ENCODE measurements at regions not wholly inside any gene's neighbourhood (a gene's known extent, or its start where the extent isn't known, plus 50 kb on each side); places are given as distances from the start of the nearest gene placed in this dataset.
"Not testable (repeated sequence)": the region's sequence is repeated elsewhere in the genome, so short reads cannot be mapped to it uniquely, and the experiment has no call there.

DNA sequence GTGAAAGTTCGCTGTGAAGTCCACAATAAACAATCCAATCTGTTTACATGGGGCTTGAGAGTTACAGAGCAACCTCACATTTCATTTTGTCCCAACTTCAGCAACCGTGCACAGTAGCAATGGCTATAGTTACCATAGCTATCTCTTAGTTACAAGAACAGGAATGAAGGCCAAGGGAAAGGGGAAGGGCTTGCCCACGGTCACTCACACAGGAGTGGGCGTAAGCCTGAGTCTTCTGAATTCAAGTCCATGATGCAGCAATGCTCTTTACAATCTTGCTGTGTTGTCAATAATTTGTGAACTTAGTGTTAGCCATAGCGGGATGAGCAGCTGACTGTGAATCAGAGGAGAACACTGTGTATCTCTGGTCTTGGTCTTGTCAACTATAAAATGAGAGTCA lies 102.9 kb downstream of the ADAMTS15 start:
- DNase-seq, result no peak

DNA sequence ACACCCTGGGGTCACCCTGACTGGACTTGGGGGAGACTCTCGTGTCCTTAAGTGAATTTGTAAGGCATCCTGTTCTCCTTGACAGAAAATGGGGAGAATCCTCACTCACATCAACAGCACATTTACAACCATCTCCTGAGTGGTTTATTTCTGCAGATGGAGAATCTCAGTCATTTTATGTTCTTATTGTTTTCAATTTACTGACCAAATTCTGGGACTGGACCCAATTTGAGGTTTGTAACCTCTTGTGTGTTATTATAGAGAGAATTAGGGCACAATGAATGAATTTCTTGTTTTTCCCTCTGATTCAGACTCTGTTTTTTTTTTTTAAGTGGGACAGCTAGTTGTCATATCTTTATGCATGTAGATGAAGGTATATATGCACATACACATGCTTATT lies 104.9 kb downstream of the ADAMTS15 start:
- no peak for DNase-seq

DNA sequence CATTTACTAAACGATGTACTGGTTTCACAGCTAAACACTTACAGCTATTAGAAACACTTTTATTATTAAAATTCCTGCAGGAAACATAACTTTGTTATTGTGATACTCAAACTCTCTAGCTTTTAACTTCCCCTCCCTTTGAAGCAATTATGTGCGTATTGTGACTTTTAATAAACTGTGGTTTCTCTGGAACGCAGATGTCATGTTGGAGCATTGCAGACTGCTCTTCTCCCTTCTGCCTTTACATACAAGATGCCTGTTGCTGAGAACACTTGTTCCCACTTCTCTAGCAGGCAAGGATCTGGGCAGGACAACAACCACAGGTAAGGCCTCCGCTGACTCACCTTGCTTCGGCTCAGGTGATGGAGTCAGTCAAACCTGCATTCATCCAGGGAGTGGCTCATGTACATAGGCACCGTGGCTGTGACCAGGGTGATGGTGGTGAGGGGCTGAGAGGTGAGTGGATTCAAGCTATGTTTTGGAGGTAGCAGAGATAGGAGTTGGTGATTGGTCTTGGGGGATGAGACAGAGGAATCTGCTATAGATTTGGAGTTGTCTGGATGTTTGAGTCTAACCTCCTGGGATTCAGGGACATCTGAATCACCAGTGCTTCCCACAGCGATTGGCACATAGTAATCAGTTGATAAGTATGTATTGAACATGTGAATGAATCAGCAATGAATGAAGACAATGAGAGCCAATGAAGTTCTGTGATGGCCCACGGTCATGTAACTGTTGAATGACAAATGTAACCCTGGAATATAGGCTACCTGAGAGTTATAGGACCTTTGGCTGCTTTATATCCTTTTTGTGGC lies 106.0 kb downstream of the ADAMTS15 start:
- no peak for DNase-seq

DNA sequence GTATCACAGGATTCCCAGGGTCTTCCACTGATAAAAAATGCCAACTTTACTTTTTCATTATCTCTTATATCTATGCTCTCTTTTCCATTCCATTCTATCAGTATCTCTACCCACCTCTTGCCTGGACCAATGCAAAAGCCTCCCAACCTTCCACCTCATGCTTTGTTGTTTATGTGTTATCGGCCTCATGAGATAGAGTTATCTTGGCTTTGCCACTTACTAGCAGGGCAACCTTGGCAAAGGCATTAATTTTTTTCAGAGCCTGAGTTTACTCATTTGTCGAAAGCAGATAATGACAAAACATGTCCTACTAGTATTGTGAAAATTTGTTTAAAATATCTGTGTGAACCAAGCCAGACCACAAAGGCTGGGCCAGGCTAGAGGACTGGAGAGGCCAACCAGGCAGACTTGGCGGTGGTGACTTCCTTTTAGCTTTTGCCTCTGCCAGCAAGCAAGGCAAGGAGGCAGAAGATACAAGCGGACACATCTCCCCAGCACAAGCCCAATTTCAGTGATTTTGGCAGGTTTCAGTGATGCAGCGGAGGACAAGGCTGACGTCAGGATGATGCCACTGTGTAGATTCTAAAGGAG lies 106.9 kb downstream of the ADAMTS15 start:
- DNase-seq, result no peak

DNA sequence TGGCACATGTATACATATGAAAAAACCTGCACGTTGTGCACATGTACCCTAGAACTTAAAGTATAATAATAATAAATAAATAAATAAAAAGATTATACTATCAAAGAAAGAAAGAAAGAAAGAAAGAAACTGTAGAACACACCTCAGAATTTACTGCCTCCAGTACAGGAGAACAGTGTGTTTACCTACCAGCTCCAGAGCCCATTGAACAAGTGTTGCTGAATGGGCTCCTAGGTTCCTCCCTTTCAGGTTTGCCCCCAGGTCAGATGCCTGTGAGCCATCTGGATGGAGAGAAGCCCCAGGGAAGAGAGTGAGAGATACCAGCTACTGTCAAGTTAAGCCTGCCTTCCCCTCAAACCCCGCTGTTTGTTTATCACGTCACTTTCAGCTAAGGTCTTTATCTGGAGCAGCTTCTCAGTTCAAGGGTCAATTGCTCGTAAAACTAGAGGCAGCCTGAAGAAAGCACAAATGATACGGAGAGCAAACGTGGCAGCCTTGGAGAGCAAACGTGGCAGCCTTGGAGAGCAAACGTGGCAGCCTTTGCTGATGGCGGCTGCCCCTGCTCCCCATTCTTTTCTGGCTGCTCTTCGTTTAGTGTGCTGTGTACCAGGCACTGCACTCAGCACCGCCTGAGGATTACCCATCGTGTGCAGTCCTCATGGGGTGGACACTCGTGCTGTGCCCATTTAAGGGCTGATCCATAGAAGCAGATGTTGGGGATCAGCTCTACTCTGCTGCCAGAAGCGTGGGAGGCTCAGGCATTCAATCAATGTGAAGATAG lies 111.7 kb downstream of the ADAMTS15 start:
- DNase-seq, result no peak

DNA sequence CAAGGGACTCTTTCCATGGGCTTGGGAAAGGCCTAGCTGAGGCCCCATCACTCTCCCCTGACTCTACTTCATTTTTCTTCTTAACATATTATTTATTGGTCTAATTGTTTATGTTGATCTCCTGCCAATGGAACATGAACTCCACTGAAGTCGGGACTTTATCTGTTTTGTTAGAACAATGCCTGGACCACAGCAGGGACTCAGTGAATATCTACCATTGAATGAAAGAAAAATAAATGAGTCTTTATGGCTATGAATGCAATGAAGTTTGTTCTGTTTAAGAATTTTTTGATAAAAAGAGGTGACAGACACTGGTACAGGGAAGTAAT lies 112.3 kb downstream of the ADAMTS15 start:
- DNase-seq, result no peak

DNA sequence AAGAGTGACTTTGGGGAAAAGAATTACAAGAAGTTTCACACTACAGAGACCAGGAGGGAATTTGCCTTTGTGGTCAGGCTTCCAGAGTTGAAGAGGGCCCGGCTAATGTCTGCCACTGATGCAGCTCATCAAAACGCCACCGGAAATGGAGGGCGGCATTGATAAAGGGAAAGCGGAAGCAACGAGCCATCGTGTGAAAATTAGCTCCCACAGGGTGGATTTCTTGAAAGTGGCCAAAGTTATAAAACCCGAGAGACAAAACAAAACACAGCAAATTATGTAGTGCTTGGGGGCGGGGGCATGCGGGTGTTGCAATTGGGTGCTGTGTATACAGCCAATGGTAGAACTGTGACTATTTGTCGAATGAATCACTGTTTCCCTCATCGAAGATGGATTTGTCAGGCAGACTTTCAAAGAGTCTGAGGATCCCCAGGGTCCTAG lies 113.0 kb downstream of the ADAMTS15 start:
- DNase-seq, result no peak

DNA sequence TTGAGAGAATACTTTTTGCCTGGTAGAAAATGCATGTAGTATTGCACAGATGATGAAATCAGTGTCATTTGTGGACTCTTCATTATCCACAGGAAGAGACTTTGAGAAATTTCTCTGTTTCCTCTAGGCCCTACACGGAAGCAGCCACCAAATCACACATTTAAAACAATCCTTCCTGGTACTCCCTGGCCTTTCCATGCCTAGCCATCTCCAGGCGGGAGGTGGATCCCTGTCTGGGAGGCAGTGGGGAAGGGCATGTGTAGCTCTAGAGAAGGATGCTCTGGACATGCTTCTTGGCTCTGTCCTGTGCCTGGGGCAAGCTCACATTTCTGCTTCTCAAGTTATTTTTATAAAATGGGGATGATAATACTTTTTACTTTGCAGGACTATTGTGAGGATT lies 114.1 kb downstream of the ADAMTS15 start:
- DNase-seq, result no peak

DNA sequence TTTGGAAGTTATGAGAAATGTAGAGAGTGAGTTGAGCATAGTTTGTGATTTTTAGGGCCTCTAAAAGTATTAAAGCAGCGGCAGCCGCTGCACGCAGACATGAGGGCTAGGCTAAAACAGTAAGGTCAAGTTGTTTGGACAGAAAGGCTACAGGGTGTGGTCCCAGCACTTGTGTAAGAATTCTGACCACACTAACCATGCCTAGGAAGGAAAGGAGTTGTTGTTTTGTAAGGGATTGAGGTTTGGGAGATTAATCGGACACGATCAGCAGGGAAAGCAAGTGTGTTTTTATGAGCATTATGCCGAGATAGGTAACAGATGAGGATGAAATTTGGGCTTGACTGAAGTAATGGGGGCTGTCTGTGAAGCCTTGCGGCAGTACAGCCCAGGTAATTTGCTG lies 117.9 kb downstream of the ADAMTS15 start:
- DNase-seq, result not testable (repeated sequence)

DNA sequence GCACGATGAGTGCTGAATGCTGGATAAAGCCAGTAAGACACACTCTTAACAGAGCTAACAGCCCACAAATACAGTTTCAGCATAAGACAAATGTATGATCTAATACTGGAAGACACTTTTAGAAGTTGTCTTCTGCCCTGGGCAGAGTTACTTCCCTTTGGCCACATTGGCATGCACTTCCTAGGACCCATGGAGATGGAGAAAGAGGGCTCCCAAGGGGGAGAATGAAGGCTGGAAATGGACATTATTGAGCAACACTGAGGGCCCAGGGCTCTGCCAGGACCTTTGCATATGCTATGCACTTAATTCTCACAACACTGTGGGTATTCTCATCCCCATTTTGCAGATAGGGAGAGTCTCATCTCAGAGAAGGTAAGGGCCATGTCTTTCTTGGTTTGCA lies 123.1 kb downstream of the ADAMTS15 start:
- no peak for DNase-seq

DNA sequence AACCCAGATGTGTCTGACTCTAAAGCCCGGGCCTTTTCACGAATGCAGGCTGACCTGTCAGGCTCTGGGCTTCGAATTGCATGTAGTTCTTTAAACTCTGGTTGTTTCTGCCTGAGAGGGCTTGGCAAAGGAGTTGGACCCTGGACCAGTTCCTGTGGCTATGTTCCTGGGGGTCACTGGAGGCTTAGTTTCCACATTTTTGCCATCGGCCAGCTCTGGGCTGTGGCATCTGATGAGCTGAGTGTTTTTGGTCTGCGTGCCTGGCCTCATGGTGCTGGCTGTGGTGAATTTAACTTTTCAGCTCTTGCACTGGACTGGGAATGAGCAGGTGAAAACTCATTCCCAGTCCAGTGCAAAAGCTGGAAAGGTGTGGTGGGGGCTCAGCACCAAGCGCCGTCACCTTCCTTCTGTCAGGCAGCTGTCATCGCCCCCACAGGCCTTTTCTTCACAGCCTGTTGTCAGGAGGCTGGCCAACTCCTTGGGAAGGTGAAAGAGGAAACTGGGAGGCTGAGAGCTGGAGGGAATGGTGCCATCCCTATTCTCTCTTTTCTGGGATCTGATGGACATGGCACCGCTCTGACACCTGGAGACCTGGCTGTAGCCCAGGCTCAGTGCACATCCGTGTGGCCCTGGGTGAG lies 123.6 kb downstream of the ADAMTS15 start:
- DNase-seq, result no peak

DNA sequence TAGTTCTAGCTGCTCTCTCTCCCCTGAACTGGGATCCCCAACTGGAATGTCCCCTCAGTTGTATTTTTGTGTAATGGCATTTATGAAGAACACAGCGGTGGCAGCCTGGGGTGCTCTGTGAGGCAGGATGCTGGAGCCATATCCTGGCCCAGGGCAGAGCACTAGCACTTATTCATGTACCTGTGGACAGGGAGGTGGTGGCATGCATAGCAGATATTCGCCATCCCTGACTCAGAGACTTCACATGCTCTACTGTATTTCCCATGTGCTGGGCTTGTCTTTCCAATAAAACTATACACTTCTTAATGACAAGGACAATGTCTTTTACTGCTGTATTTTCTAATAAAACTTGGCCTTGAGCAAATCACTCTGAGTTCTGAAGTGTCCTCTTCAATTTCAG lies 125.3 kb downstream of the ADAMTS15 start:
- DNase-seq, result no peak

DNA sequence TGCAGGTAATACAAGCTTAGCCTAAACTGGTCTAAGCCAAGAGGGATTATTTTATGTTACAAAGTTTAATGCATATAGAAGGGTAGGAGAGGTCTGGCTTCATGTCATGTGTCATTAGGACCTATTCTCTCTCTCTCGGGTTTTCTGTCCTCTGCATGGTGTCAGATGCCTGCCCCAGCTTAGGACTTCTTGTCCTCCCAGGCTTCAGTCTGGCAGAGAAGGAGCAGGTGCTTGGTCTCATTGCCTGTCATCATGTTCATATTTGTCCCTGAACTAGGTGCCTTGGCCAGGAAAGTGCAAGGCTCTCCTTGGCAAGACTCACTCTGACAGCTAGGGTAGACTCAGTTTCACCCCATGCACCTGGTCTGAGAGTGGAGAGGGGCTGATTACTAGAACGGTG lies 126.3 kb downstream of the ADAMTS15 start:
- no peak for DNase-seq

DNA sequence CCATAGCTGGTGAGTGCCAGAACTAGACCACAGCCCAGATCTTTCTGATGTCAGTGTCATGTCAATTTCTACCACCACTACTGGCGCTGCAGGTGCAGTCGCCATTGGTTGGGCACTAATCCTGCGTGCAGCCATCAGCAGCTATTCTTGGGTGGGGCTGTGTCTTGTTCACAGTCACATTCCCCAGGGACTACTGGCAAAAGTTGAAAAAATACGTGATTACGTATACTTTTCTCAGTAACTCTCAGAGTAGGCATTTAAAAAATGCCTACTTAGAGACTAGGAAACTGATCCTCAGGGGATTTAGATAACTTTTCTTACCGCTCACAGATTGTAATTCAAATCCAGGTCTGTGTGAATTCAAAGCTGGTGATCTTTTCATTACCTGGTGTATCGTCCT lies 127.7 kb downstream of the ADAMTS15 start:
- DNase-seq, result no peak

DNA sequence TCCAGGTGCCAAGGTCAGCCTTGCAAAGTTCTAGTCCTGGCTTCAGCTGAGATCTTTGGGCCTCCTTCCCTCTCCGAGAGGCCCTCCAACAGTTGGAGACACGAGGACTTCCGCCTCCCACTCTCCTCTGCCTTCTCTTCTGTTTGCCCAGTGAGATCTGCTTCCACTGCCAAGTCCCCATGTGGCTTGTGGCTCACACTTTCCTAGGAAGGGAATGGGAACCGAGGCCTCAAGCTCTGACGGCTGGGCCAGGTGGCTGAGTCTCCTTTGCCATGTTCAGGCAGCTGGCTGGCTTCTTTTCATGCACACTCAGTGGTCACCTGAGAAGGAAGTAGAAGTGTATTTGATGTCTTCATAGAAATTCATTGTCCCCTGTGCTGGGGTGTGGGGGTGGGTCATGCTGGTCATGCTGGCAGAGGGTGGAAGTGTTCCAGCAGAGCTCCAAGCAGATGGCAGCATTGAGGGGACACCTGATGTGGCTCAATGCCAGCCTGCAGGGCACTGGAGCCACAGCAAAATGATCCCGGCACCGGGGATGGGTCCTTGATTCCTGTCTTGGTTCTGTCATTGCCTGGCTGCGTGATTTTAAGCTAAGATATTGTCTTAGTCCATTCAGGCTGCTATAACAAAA lies 130.4 kb downstream of the ADAMTS15 start:
- no peak for DNase-seq

DNA sequence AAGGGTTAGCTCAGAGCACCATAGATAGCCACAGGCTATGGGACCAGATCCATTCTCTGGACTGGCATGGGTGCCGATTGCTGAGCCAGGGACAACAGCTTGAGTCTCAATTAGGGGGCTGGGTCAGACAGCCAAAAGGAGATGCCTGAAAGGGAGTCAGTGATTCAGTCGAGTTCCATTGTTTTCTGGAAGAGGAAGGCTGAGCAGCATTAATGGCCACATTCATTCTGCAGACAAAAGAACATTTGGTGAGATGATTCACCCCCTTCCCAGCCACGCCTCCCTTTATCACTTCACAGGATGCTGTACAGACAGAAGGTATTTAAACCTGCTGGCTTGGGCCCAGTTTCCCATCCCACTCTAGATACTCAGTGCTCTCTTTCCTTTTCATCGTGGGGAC lies 131.9 kb downstream of the ADAMTS15 start:
- DNase-seq, result no peak

DNA sequence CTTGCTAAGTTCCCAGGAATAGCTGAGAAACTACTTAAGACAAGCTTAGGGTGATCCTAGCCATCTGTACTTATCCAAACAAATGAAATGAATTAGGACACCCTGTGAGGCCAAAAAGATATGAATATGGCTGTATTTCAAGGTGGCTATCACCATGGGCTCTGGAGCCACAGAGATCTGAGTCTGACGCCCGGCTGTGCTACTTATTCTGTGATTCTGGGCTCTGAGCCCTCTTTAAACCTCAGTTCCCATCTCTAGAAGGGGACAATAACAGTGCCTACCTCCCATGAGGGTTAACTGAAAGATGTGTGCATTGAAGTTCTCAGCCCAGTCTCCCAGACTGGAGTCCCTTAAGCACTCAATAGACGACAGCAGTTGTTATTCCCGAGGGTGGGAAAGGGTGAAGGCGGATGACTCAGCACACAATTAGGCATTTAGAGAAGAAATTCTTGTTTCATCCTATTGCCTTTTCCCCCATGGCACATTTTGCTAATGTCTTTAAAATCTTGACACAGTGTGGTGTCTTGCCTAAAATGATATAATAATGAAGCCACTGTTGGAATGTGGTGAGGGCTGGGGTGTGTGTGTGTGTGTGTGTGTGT lies 132.5 kb downstream of the ADAMTS15 start:
- DNase-seq, result no peak

DNA sequence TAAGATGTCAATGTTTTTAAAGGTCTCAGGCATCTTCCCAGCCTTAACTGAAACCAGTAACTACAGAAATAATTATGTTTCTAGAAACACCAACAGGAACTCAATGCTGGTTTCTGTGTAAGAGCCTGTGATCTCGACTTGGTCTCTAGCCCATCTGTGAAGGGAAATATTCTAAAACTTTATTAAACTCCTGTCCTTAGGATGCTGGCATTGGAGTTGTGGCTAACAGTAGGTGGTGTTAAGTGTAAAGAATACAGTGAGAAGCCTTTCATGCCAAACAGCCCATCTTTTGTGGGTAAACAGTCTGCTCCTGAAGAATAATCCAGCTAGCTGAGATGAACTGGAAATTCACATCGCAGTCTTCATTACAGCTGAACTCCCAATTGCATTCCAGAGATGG lies 133.2 kb downstream of the ADAMTS15 start:
- no peak for DNase-seq

DNA sequence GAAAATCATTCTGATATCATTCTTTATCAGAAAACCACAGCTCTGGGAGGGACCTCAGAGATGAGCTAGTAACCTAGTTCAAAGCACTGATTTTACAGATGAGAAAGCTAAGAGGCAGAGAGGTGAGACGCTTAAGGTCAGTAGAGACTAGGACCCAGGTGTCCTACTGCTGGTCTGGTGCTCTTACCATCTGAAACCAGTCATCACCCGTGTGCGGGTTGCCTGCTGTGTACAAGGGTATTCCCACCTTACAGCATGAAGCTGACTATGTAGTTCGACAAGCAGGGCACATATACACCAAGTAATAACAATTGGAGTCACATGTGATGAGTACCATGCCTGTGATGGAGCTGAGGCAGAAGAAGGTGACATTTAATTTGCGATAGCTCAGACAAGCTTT lies 133.7 kb downstream of the ADAMTS15 start:
- DNase-seq, result no peak

DNA sequence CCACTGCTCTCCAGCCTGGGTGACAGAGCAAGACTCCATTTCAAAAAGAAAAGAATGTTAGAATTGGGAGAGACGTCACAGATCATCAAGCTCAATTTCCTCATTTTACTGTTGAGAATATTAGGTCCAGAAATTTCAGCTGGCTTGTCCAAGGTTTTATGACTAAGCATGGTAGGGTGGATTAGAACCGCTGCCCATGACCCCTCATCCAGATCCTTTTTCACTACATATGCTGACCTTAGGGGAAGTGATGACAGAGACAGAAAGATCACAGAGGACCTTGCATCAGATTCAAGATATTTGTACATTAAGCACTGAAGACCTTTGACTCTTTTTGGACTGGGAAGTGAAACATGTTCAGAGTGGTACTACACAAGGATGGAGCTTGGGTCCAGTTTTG lies 134.5 kb downstream of the ADAMTS15 start:
- DNase-seq, result no peak

DNA sequence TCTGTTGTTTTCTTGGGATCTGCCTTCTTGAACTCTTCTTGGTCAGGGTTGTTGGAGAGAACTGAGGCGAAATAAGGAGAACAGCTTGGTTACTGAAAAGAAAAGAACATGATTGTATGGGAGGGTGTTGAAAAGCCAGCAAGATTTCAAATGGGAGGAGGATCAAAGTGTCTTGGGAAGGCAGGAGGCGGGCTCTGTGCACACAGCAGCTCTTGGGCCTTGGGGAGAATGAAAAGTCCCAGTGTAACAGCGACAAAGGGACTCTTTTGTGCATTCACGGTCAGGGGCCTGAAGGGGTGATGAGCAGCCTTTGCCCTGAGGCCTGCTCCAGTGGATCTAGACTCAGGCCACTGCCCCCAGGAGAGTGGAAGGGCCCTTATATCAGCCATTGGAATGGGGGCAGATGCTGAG lies 135.4 kb downstream of the ADAMTS15 start:
- no peak for DNase-seq

DNA sequence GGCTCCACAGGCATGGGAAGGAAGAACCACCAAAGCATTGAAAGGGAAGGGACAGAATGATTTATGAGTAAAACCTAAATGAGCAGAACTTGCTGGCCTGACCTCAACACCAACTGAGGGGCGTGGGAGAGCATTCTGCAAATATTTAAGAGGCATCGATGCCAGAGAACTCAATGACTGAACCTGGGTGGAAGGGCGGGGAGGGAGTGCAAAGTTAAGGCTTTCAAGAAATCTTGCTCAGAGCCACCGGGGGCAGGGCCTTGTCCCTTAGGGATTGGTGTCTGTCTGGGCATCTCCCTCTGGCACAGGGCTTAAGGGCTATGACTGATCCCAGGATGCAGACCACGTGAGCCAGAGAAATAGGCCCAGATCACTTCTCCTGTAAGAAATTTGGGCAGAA lies 137.1 kb downstream of the ADAMTS15 start:
- DNase-seq, result no peak

DNA sequence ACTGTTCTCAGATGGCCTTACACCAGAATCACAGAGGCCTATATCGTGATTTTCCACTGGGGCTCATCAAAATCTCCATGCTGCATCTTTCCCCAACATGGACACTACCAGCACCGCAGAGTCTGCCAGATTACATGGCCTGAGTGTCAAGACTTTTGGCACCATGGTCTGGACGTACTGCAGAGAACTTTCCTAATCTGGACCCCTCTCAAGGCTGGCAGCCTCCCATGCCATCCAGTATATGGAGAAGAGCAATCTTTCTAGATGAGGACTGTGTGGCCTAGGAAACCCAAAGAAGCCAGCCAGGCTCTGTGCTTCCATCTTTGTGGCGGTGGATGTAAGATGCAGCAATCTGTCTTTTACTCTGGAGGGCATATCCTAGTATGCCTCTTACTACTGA lies 139.2 kb downstream of the ADAMTS15 start:
- DNase-seq, result no peak
